GM21447 (cell line): ENCODE measurements at regions not wholly inside any gene's neighbourhood (a gene's known extent, or its start where the extent isn't known, plus 50 kb on each side); places are given as distances from the start of the nearest gene placed in this dataset.
A peak's percentile ranks its signal among the peaks of the same experiment; 100 is the strongest.

Experiments used
- ATAC-seq: cut with Tn5 transposase; IDR thresholded peaks from one replicate; pipeline ENCODE4 v1.9.1; 2021; ENCODE audit not compliant: unreplicated experiment

- no peak for ATAC-seq
These were observed 97.4 kb upstream of the CNR1 start for GRCh38 chr6:88263591-88263990.

GRCh38 chr6:88262332-88262731 is 96.2 kb upstream of the CNR1 start:
- no peak for ATAC-seq

DNA sequence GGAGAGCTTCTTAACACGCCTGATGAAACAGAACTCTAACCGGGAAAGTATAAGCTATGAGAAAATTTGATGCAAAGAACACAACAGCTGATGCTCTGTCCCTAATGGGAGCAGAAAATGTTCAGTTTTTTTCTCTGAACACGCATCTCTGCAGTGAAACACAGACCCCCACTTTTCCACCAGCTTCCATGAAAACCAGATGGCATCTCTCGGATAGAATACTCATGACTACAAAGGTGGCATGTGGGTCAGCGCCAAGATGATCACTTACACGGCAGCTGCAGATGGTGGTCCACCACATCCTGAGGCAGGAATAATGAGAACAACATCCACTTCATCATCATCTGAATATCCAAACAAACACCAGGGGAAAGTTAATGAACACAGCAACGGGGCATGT is 85.2 kb upstream of the CNR1 start:
- no peak for ATAC-seq

GRCh38 chr6:88248709-88249321 is 82.7 kb upstream of the CNR1 start:
- ATAC-seq = no peak

DNA sequence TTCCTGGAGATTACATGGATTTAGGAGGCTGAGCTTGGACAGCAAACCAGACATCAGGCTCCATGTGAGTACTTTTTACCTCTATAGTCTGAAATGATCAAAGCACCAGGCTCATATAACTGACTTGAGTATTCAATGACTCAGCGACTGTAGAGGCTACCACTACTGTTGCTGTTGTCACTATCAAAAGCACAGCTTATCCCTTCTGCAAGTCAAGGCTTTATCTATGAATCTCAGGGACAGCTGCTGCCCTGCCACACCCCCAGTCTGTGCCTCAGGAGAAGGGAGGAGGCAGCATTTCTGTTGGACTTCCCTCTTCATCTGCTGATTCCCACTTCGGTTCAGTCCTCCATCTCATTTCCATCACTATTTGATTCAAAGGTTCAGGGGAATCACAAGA is 80.5 kb upstream of the CNR1 start:
- no peak for ATAC-seq

DNA sequence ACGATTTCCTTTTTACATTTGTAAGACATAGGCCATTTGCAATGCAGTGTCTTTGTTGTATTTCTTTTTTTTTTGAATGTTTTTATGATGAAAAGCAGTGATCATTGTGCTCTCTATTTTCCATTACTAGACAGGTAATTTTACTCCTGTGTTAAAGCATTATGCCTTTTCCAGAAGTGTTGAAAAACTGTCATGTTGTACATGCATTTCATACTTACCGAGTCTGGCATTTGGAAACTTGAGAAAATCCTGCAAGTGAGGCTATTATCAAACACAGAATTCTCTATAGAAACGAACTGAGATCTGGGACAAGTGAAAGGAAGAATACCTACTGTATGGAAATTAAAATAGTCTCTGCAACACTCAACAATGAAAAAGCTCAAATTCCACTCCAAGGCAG is 78.6 kb upstream of the CNR1 start:
- ATAC-seq = no peak

DNA sequence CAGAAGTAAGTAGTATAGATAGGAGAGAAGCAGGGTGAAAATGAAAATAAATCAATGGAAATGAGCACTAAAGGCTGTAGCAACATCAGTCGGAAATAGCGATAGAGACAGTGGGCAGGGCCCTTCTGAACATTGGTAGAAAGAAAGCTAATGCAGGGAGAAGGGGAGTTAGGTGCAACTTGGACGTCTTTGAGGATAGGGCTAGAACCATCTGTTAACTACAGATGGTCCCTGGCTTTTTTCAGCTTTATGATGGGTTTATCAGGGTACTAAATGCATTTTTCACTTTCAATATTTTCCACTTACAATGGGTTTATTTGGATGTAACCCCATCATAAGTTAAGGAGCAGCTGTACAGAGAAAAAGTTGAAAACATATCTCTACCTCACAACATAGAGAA is 72.8 kb upstream of the CNR1 start:
- ATAC-seq = no peak

DNA sequence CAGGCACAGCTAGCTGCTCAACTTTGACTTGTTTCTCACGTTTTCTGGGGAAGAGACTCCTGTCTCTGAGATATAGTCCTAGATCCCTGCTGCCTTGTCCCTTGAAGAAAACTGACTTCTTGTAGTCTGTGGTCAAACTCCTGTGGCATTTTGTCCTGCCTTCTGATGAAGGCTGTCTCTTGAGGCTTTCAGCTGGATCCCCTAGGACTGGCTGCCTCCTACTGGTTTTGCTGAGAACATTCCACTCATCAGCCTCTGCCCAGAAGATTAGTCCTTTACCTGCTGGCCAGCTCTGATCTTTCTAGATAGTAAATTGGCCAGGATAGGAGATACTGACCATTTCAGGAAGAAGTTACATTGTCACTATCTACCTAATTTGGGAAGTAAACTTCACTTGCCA is 71.9 kb upstream of the CNR1 start:
- peak; percentile 58 for ATAC-seq

- no peak for ATAC-seq
These were observed 70.6 kb upstream of the CNR1 start for GRCh38 chr6:88236612-88237360.

GRCh38 chr6:88232753-88233152 is 66.6 kb upstream of the CNR1 start:
- ATAC-seq = no peak

GRCh38 chr6:88223298-88223697 is 57.2 kb upstream of the CNR1 start:
- ATAC-seq = no peak

- ATAC-seq = no peak
These were observed 54.3 kb upstream of the CNR1 start for GRCh38 chr6:88220493-88220892.

GRCh38 chr6:88216182-88216581 is 50.0 kb upstream of the CNR1 start:
- no peak for ATAC-seq
